GM12878 (cell line): ENCODE measurements at regions not wholly inside any gene's neighbourhood (a gene's known extent, or its start where the extent isn't known, plus 50 kb on each side); places are given as distances from the start of the nearest gene placed in this dataset.

ENCODE experiments used
- ATAC-seq: fragments of 200-7000 bp; cut with Tn5 transposase; 3 replicates; pipeline ENCODE4 v1.9.1; 2020; ENCODE audit warnings: mild to moderate bottlenecking, moderate library complexity
- BruUV-seq: library from RNA; stranded (reverse); fragments of 400-500 nt; replicated peaks from 2 replicates; lab custom pipeline; 2021; lab: Mats Ljungman, UMichigan
- CTCF ChIA-PET: fragments of 300-600 bp; sonication (Branson Sonifier 250); formaldehyde crosslinking; extraction: SDS; loops from one replicate; lab custom pipeline; 2021; ENCODE audit warnings: inconsistent platforms; lab: Yijun Ruan, JAX
- POLR2A ChIA-PET: fragments of 350-600 bp; formaldehyde crosslinking; extraction: SDS; loops from one replicate; lab custom pipeline; 2021; ENCODE audit warnings: inconsistent platforms; lab: Charles Lee
- RAD21 ChIA-PET: fragments of 300-600 bp; sonication (Branson Sonifier 250); formaldehyde crosslinking; loops from one replicate; lab custom pipeline; 2023; ENCODE audit warnings: antibody characterized with exemption; ENCODE audit not compliant: unreplicated experiment; lab: Charles Lee
- SMC1A ChIA-PET: fragments of 300-600 bp; sonication (Branson Sonifier 250); formaldehyde crosslinking; loops from one replicate; lab custom pipeline; 2023; ENCODE audit not compliant: unreplicated experiment, uncharacterized antibody; lab: Charles Lee
- DNase-seq: peaks from one replicate; pipeline ENCODE4 v3.0.0-alpha.2; 2011; ENCODE audit warnings: low read depth, low spot score
- FAIRE-seq: peaks from 3 replicates; lab custom pipeline; 2011; peaks lifted over from hg19 to GRCh38; lab: Jason Lieb, UNC
- H2AFZ ChIP-seq: 2 replicates; pipeline ENCODE4 v1.6.0; 2011; ENCODE audit warnings: low read depth, low read length, control low read depth; ENCODE audit not compliant: control insufficient read depth
- H3K27ac ChIP-seq: 2 replicates; pipeline ENCODE4 v1.5.1; 2011; ENCODE audit warnings: control low read depth; ENCODE audit not compliant: control insufficient read depth, insufficient read depth
- H3K27me3 ChIP-seq, 2 experiments: replicated peaks in 1 of 2; 2 replicates each; pipeline versions ENCODE4 v1.6.0 to v1.6.1; 2011; ENCODE audit warnings: low read length in 1 of 2; ENCODE audit not compliant: control insufficient read depth in 2 of 2, insufficient read depth in 2 of 2
- H3K36me3 ChIP-seq, 2 experiments: 2 replicates each; pipeline ENCODE4 v1.5.1; 2011; ENCODE audit warnings: low read length in 1 of 2; ENCODE audit not compliant: control insufficient read depth in 2 of 2, insufficient read depth in 2 of 2
- H3K4me1 ChIP-seq: 2 replicates; pipeline ENCODE4 v1.6.1; 2011; ENCODE audit warnings: mild to moderate bottlenecking, low read length, moderate library complexity, mixed read lengths; ENCODE audit not compliant: control insufficient read depth, insufficient read depth
- H3K4me2 ChIP-seq: 2 replicates; pipeline ENCODE4 v1.6.0; 2011; ENCODE audit warnings: control low read depth; ENCODE audit not compliant: control insufficient read depth, insufficient read depth
- H3K4me3 ChIP-seq: fragments of 200-600 bp; sonication (generic); 2 replicates; pipeline ENCODE4 v1.5.1; 2016
- H3K79me2 ChIP-seq: 2 replicates; pipeline ENCODE4 v1.6.0; 2011; ENCODE audit warnings: low read length; ENCODE audit not compliant: control insufficient read depth, insufficient read depth
- H3K9ac ChIP-seq: 2 replicates; pipeline ENCODE4 v1.8.0; 2011; ENCODE audit warnings: low read length, control low read depth, mixed read lengths; ENCODE audit not compliant: control insufficient read depth, insufficient read depth
- H3K9me3 ChIP-seq: replicated peaks from 3 replicates; pipeline ENCODE4 v1.5.1; 2011; ENCODE audit warnings: mild to moderate bottlenecking, low read length; ENCODE audit not compliant: control insufficient read depth, insufficient read depth
- H4K20me1 ChIP-seq: 2 replicates; pipeline ENCODE4 v1.6.0; 2011; ENCODE audit not compliant: control insufficient read depth, insufficient read depth
- CHD2 ChIP-seq: IDR thresholded peaks from 2 replicates; pipeline ENCODE4 v1.6.1; 2011; ENCODE audit warnings: low read depth, low read length, improper control_type of control experiment, borderline replicate concordance
- CREM ChIP-seq: IDR thresholded peaks from 2 replicates; pipeline ENCODE4 v1.6.1; 2014; ENCODE audit warnings: antibody characterized with exemption, low read depth
- EED ChIP-seq: sonication (generic); IDR thresholded peaks from 2 replicates; pipeline ENCODE4 v1.6.1; 2016; ENCODE audit warnings: antibody characterized with exemption, low read depth
- MTA3 ChIP-seq: IDR thresholded peaks from 2 replicates; pipeline ENCODE4 v1.6.1; 2012; ENCODE audit warnings: low read length, inconsistent platforms, borderline replicate concordance
- MYC ChIP-seq: IDR thresholded peaks from 2 replicates; pipeline ENCODE4 v1.6.1; 2011; ENCODE audit warnings: mild to moderate bottlenecking, low read length, moderate library complexity, inconsistent platforms; ENCODE audit not compliant: insufficient read depth, insufficient replicate concordance, insufficient read length, severe bottlenecking
- TCF3 ChIP-seq: IDR thresholded peaks from 2 replicates; pipeline ENCODE4 v1.6.1; 2012; ENCODE audit warnings: low read depth, mild to moderate bottlenecking, low read length, borderline replicate concordance; ENCODE audit not compliant: insufficient read depth
- USF1 ChIP-seq: IDR thresholded peaks from 2 replicates; pipeline ENCODE4 v1.6.1; 2011; ENCODE audit warnings: borderline replicate concordance, low read depth, mild to moderate bottlenecking, moderate library complexity, mixed read lengths, low read length; ENCODE audit not compliant: insufficient read depth; ENCODE audit errors: extremely low read length
- WGBS: methylation state at CpG from one replicate; pipeline ENCODE4 v1.1.6; 2016; ENCODE audit warnings: low lambda C conversion rate; ENCODE audit not compliant: insufficient replicate concordance, insufficient coverage; ENCODE audit errors: missing lambda C conversion rate; 5-methylcytosine and 5-hydroxymethylcytosine counted together
- in situ Hi-C: fragments of 300-500 bp; cut with MboI; formaldehyde crosslinking; loops from 9 replicates; pipeline ENCODE4 v1.14.3; 2018; ENCODE audit warnings: mixed read lengths
- intact Hi-C: fragments of 100-400 bp; cut with micrococcal nuclease; formaldehyde crosslinking; loops from one replicate; pipeline ENCODE4 v1.14.2; 2022; ENCODE audit not compliant: unreplicated experiment

- Histone ChIP-seq H3K36me3 (no peaks in the 10 kb centered on the region; a peak in 1 of 4 replicates), H3K9me3 (no peaks in the 10 kb centered on the region), H3K4me2 (no peak overlapping the region), H3K27ac (no peak overlapping the region), H3K79me2 (no peaks in the 10 kb centered on the region), H2AFZ (no peak overlapping the region), H3K4me1 (no peaks in the 10 kb centered on the region), H3K27me3 (no peaks in the 10 kb centered on the region), H3K9ac (no peak overlapping the region), H4K20me1 (no peaks in the 10 kb centered on the region), H3K4me3 (no peak overlapping the region)
- FAIRE-seq (no peak), ATAC-seq (no peak), DNase-seq (no peak)
- no TSS peak for BruUV-seq
- in situ Hi-C loops: no loop called here
- 76% methylated on average over 18 of the region's 19 CpGs for WGBS
- RAD21 ChIA-PET: no interaction called here
- TF ChIP-seq CHD2 (no peak), TCF3 (no peak), EED (no peak), MYC (no peak), CREM (no peak), USF1 (no peak), MTA3 (no peak)
- intact Hi-C loops: no loop called here
- CTCF ChIA-PET: no interaction called here
- SMC1A ChIA-PET: no interaction called here
- POLR2A ChIA-PET: no interaction called here
Measured at GRCh38 chr22:49624421-49625177, 203.1 kb downstream of the BRD1 start.
